H1 (cell line): ENCODE measurements at regions not wholly inside any gene's neighbourhood (a gene's known extent, or its start where the extent isn't known, plus 50 kb on each side); places are given as distances from the start of the nearest gene placed in this dataset.

Experiments
- CTCF ChIA-PET: fragments of 300-600 bp; sonication (Branson Sonifier 250); formaldehyde crosslinking; loops from one replicate; lab custom pipeline; 2021; ENCODE audit not compliant: partially characterized antibody; lab: Charles Lee
- POLR2A ChIA-PET: fragments of 300-600 bp; sonication (Branson Sonifier 250); formaldehyde crosslinking; loops from one replicate; lab custom pipeline; 2021; ENCODE audit warnings: inconsistent platforms; ENCODE audit not compliant: partially characterized antibody; lab: Charles Lee
- DNase-seq, 2 experiments: peaks; one replicate each; pipeline versions ENCODE4 v3.0.0 to v3.0.0-alpha.2; 2010 to 2022; ENCODE audit warnings: low spot score in 2 of 2, low read depth in 1 of 2, mixed read lengths in 1 of 2
- FAIRE-seq: peaks from 2 replicates; lab custom pipeline; 2011; peaks lifted over from hg19 to GRCh38; lab: Jason Lieb, UNC
- H2AFZ ChIP-seq: 2 replicates; pipeline ENCODE4 v1.8.1; 2012; ENCODE audit warnings: low read length, inconsistent platforms
- H2AK5ac ChIP-seq: 2 replicates; pipeline ENCODE4 v1.6.1; 2013; ENCODE audit warnings: low read depth, low read length
- H2BK120ac ChIP-seq: replicated peaks from 2 replicates; pipeline ENCODE3; 2013; ENCODE audit warnings: low read depth, low read length, inconsistent platforms
- H2BK12ac ChIP-seq: 2 replicates; pipeline ENCODE4 v1.6.1; 2013; ENCODE audit warnings: low read depth, low read length
- H2BK15ac ChIP-seq: 2 replicates; pipeline ENCODE4 v1.6.1; 2013; ENCODE audit warnings: low read length
- H2BK20ac ChIP-seq: 2 replicates; pipeline ENCODE4 v1.6.1; 2013; ENCODE audit warnings: low read length
- H2BK5ac ChIP-seq: 2 replicates; pipeline ENCODE4 v1.6.1; 2013; ENCODE audit warnings: low read depth, low read length
- H3K14ac ChIP-seq: 2 replicates; pipeline ENCODE4 v1.6.1; 2013; ENCODE audit warnings: inconsistent platforms; ENCODE audit not compliant: insufficient read length
- H3K18ac ChIP-seq: 2 replicates; pipeline ENCODE4 v1.6.1; 2013; ENCODE audit warnings: low read length; ENCODE audit errors: extremely low read depth
- H3K23ac ChIP-seq: 2 replicates; pipeline ENCODE4 v1.6.1; 2013; ENCODE audit warnings: inconsistent platforms; ENCODE audit not compliant: insufficient read length
- H3K23me2 ChIP-seq: 2 replicates; pipeline ENCODE4 v1.6.1; 2013; ENCODE audit warnings: low read depth, low read length
- H3K27ac ChIP-seq: 2 replicates; pipeline ENCODE4 v1.6.1; 2011; ENCODE audit warnings: low read depth, low read length, inconsistent platforms
- H3K27me3 ChIP-seq, 4 experiments: replicated peaks in 1 of 4; 1 replicate in 1 of 4; 2 replicates in 3 of 4; pipeline versions ENCODE4 v1.6.1 to v1.8.1; 2011 to 2013; ENCODE audit warnings: low read length in 3 of 4, mild to moderate bottlenecking in 3 of 4, inconsistent platforms in 2 of 4, mixed read lengths in 2 of 4, moderate library complexity in 1 of 4; ENCODE audit not compliant: control insufficient read depth in 3 of 4, insufficient read depth in 3 of 4; ENCODE audit errors: extremely low read depth in 1 of 4
- H3K36me3 ChIP-seq, 4 experiments: 2 replicates each; pipeline versions ENCODE4 v1.6.1 to v1.8.1; 2011 to 2013; ENCODE audit warnings: mild to moderate bottlenecking in 4 of 4, low read length in 3 of 4, moderate library complexity in 2 of 4, control low read depth in 1 of 4, inconsistent platforms in 1 of 4; ENCODE audit not compliant: insufficient read depth in 4 of 4, control insufficient read depth in 2 of 4
- H3K4ac ChIP-seq: replicated peaks from 2 replicates; pipeline ENCODE3; 2013; ENCODE audit warnings: low read length, low read depth, mixed read lengths, inconsistent platforms; ENCODE audit not compliant: insufficient read length
- H3K4me1 ChIP-seq, 4 experiments: replicated peaks in 1 of 4; 1 replicate in 1 of 4; 2 replicates in 3 of 4; pipeline versions ENCODE4 v1.6.1 to v1.8.1; 2011 to 2013; ENCODE audit warnings: low read length in 3 of 4, inconsistent platforms in 2 of 4, mixed read lengths in 1 of 4; ENCODE audit not compliant: insufficient read depth in 4 of 4, control insufficient read depth in 3 of 4
- H3K4me2 ChIP-seq, 2 experiments: 2 replicates each; pipeline versions ENCODE4 v1.6.1 to v1.8.1; 2011 to 2013; ENCODE audit warnings: low read depth in 2 of 2, low read length in 2 of 2, control low read depth in 1 of 2, inconsistent platforms in 1 of 2, mild to moderate bottlenecking in 1 of 2; ENCODE audit not compliant: insufficient read depth in 1 of 2
- H3K4me3 ChIP-seq, 4 experiments: fragments of 200-600, 300-600 bp in 1 of 4; sonication (generic), shearing (Covaris generic), sonication (Bioruptor Twin) in 1 of 4; 2 replicates each; pipeline versions ENCODE4 v1.5.1 to v1.8.1; 2011 to 2016; ENCODE audit warnings: low read length in 4 of 4, low read depth in 3 of 4, control low read depth in 2 of 4, inconsistent platforms in 2 of 4, mild to moderate bottlenecking in 2 of 4, mixed read lengths in 1 of 4, moderate library complexity in 1 of 4; ENCODE audit not compliant: insufficient read depth in 2 of 4; ENCODE audit errors: extremely low read depth in 1 of 4
- H3K56ac ChIP-seq: replicated peaks from 2 replicates; pipeline ENCODE3; 2013; ENCODE audit warnings: low read depth, mild to moderate bottlenecking, mixed read lengths, low read length, inconsistent platforms; ENCODE audit not compliant: insufficient read length
- H3K79me1 ChIP-seq: 2 replicates; pipeline ENCODE4 v1.6.1; 2013; ENCODE audit warnings: low read depth, low read length, control low read depth
- H3K79me2 ChIP-seq, 2 experiments: 2 replicates each; pipeline versions ENCODE4 v1.6.1 to v1.8.1; 2012 to 2013; ENCODE audit warnings: low read length in 2 of 2, mild to moderate bottlenecking in 2 of 2, inconsistent platforms in 1 of 2; ENCODE audit not compliant: insufficient read depth in 2 of 2, control insufficient read depth in 1 of 2
- H3K9ac ChIP-seq, 4 experiments: replicated peaks in 1 of 4; 1 replicate in 1 of 4; 2 replicates in 3 of 4; pipeline versions ENCODE4 v1.6.1 to v1.8.1; 2011 to 2013; ENCODE audit warnings: low read depth in 3 of 4, low read length in 3 of 4, control low read depth in 2 of 4, mild to moderate bottlenecking in 2 of 4, moderate library complexity in 2 of 4, inconsistent platforms in 1 of 4; ENCODE audit errors: extremely low read depth in 1 of 4
- H3K9me3 ChIP-seq, 2 experiments: 2 replicates each; pipeline versions ENCODE4 v1.6.1 to v1.8.1; 2012 to 2013; ENCODE audit warnings: mild to moderate bottlenecking in 2 of 2, moderate library complexity in 2 of 2, control low read depth in 1 of 2, inconsistent platforms in 1 of 2, low read depth in 1 of 2, low read length in 1 of 2, mixed read lengths in 1 of 2; ENCODE audit not compliant: insufficient read depth in 2 of 2
- H4K20me1 ChIP-seq, 2 experiments: replicated peaks in 1 of 2; 2 replicates each; pipeline versions ENCODE3 to v1.8.1; 2011 to 2013; ENCODE audit warnings: inconsistent platforms in 2 of 2, low read length in 2 of 2, mild to moderate bottlenecking in 1 of 2; ENCODE audit not compliant: insufficient read depth in 2 of 2, control insufficient read depth in 1 of 2
- H4K5ac ChIP-seq: 2 replicates; pipeline ENCODE4 v1.6.1; 2013; ENCODE audit warnings: low read length, low read depth, mixed read lengths, inconsistent platforms; ENCODE audit not compliant: insufficient read length
- H4K8ac ChIP-seq: 2 replicates; pipeline ENCODE4 v1.8.0; 2013; ENCODE audit warnings: mild to moderate bottlenecking, moderate library complexity, low read length, inconsistent platforms; ENCODE audit not compliant: insufficient read depth; ENCODE audit errors: extremely low read depth
- H4K91ac ChIP-seq: replicated peaks from 2 replicates; pipeline ENCODE3; 2013; ENCODE audit warnings: low read length, mixed read lengths, inconsistent platforms; ENCODE audit not compliant: insufficient read length
- KDM4A ChIP-seq: IDR thresholded peaks from one replicate; pipeline ENCODE4 v1.7.1; 2012; ENCODE audit warnings: low read depth, mild to moderate bottlenecking, moderate library complexity, low read length, inconsistent platforms; ENCODE audit not compliant: severe bottlenecking
- TBP ChIP-seq: IDR thresholded peaks from 2 replicates; pipeline ENCODE4 v1.6.1; 2011; ENCODE audit warnings: low read depth, low read length, improper control_type of control experiment
- WGBS, 2 experiments: shearing (Covaris generic) in 1 of 2; methylation state at CpG; one replicate each; pipeline versions ENCODE4 v1.1.6 to v1.1.7; 2013 to 2015; ENCODE audit warnings: low lambda C conversion rate in 2 of 2, mixed read lengths in 2 of 2, inconsistent platforms in 1 of 2, low coverage in 1 of 2, missing lambda C conversion rate in 1 of 2; ENCODE audit not compliant: insufficient replicate concordance in 2 of 2, insufficient coverage in 1 of 2, insufficient read length in 1 of 2; ENCODE audit errors: extremely low coverage in 1 of 2, missing lambda C conversion rate in 1 of 2; 5-methylcytosine and 5-hydroxymethylcytosine counted together

- H3K4me2 ChIP-seq, result no peak overlapping the region
- H2BK15ac ChIP-seq, result no peak overlapping the region
- H3K23ac ChIP-seq, result no peak overlapping the region
- H3K27me3 ChIP-seq, result peaks cover 0 to 1% (median 0%) of the 10 kb centered on the region in 4 experiments; a peak in 1 of 7 replicates
- H2AFZ ChIP-seq, result no peak overlapping the region
- FAIRE-seq (no peak), DNase-seq (no peak)
- H2BK5ac ChIP-seq, result no peak overlapping the region
- no peak overlapping the region for H4K91ac ChIP-seq
- no peaks in the 10 kb centered on the region for H3K79me1 ChIP-seq
- H3K27ac ChIP-seq, result no peak overlapping the region
- no peaks in the 10 kb centered on the region for H3K23me2 ChIP-seq
- H3K36me3 ChIP-seq, result no peaks in the 10 kb centered on the region
- no peak overlapping the region for H3K4ac ChIP-seq
- no peak overlapping the region for H2BK12ac ChIP-seq
- CTCF ChIA-PET, result no interaction called here
- no peak overlapping the region for H2BK20ac ChIP-seq
- H3K4me1 ChIP-seq, result no peaks in the 10 kb centered on the region
- no peak overlapping the region for H3K18ac ChIP-seq
- no peak overlapping the region for H2BK120ac ChIP-seq
- no peak overlapping the region for H3K56ac ChIP-seq
- no peak for TF ChIP-seq TBP
- no peak for TF ChIP-seq KDM4A
- TF ChIP-seq, all 59 proteins: peak for 0
- Histone ChIP-seq H3K14ac (no peak overlapping the region), H3K4me3 (no peak overlapping the region), H4K8ac (no peak overlapping the region), H3K9ac (no peak overlapping the region), H4K5ac (no peak overlapping the region), H3K9me3 (no peaks in the 10 kb centered on the region), H3K79me2 (no peaks in the 10 kb centered on the region), H2AK5ac (no peak overlapping the region), H4K20me1 (no peaks in the 10 kb centered on the region)
- POLR2A ChIA-PET, result no interaction called here
- WGBS, 2 experiments, result 96% methylated on average over 2 of the region's 2 CpGs; no CpG with 5 or more reads in 1 of the 2 experiments
Observed at GRCh38 chr18:1422634-1423033, 518.0 kb downstream of the ADCYAP1 start.
